HepG2 (cell line): ENCODE measurements at regions not wholly inside any gene's neighbourhood (a gene's known extent, or its start where the extent isn't known, plus 50 kb on each side); places are given as distances from the start of the nearest gene placed in this dataset.

Experiments used
- ATAC-seq: fragments of 200-7000 bp; cut with Tn5 transposase; 3 replicates; pipeline ENCODE4 v1.9.1; 2020; ENCODE audit warnings: mild to moderate bottlenecking, moderate library complexity
- BruUV-seq: library from RNA; stranded (reverse); fragments of 400-500 nt; replicated peaks from 2 replicates; lab custom pipeline; 2021; lab: Mats Ljungman, UMichigan
- CTCF ChIA-PET: fragments of 300-600 bp; formaldehyde crosslinking; extraction: SDS; loops from one replicate; lab custom pipeline; 2021; ENCODE audit warnings: low total read pairs, inconsistent platforms, low intra/inter-chr PET ratio; lab: Yijun Ruan, JAX
- POLR2A ChIA-PET: fragments of 350-600 bp; sonication (Branson Sonifier 250); formaldehyde crosslinking; loops from one replicate; lab custom pipeline; 2020; ENCODE audit warnings: antibody characterized with exemption, inconsistent platforms; lab: Yijun Ruan, JAX
- DNase-seq: peaks from one replicate; pipeline ENCODE4 v3.0.0-alpha.2; 2015; ENCODE audit warnings: low spot score
- FAIRE-seq: peaks from 3 replicates; lab custom pipeline; 2011; peaks lifted over from hg19 to GRCh38; lab: Jason Lieb, UNC
- H2AFZ ChIP-seq: one replicate; pipeline ENCODE4 v1.6.1; 2011; ENCODE audit warnings: low read length, inconsistent platforms
- H3K27ac ChIP-seq: fragments of 300-600 bp; 3 replicates; pipeline ENCODE4 v1.8.0; 2011; ENCODE audit warnings: mixed run types, mild to moderate bottlenecking, mixed read lengths, low read length, inconsistent platforms; ENCODE audit not compliant: insufficient read depth; ENCODE audit errors: extremely low read length
- H3K27me3 ChIP-seq, 2 experiments: fragments of 200-600 bp in 1 of 2; 2 replicates in 1 of 2; 3 replicates in 1 of 2; pipeline versions ENCODE4 v1.6.0 to v1.8.0; 2011; ENCODE audit warnings: low read length in 2 of 2, mild to moderate bottlenecking in 2 of 2, moderate library complexity in 2 of 2, inconsistent platforms in 1 of 2; ENCODE audit not compliant: insufficient read depth in 2 of 2, control insufficient read depth in 1 of 2
- H3K36me3 ChIP-seq, 2 experiments: fragments of 200-600 bp in 1 of 2; replicated peaks in 1 of 2; 2 replicates in 1 of 2; 3 replicates in 1 of 2; pipeline versions ENCODE4 v1.5.1 to v1.8.0; 2011; ENCODE audit warnings: low read length in 2 of 2, inconsistent platforms in 1 of 2; ENCODE audit not compliant: insufficient read depth in 2 of 2, control insufficient read depth in 1 of 2
- H3K4me1 ChIP-seq: 2 replicates; pipeline ENCODE4 v1.5.1; 2012; ENCODE audit warnings: low read length, inconsistent platforms; ENCODE audit not compliant: insufficient read depth
- H3K4me2 ChIP-seq: 2 replicates; pipeline ENCODE4 v1.6.0; 2011; ENCODE audit warnings: low read depth, low read length, inconsistent platforms
- H3K4me3 ChIP-seq, 3 experiments: fragments of 200-600 bp in 1 of 3; sonication (generic), shearing (Covaris generic) in 1 of 3; replicated peaks in 1 of 3; 2 replicates each; pipeline ENCODE4 v1.5.1; 2011 to 2016; ENCODE audit warnings: low read length in 3 of 3, inconsistent platforms in 2 of 3, low read depth in 2 of 3, mild to moderate bottlenecking in 2 of 3, control low read depth in 1 of 3, mixed read lengths in 1 of 3; ENCODE audit not compliant: insufficient read depth in 1 of 3
- H3K79me2 ChIP-seq: one replicate; pipeline ENCODE4 v1.6.1; 2011; ENCODE audit warnings: low read length, inconsistent platforms; ENCODE audit not compliant: insufficient read depth
- H3K9ac ChIP-seq: 2 replicates; pipeline ENCODE4 v1.6.0; 2011; ENCODE audit warnings: mild to moderate bottlenecking, low read depth, low read length, inconsistent platforms; ENCODE audit not compliant: insufficient read depth
- H3K9me3 ChIP-seq: 2 replicates; pipeline ENCODE4 v1.5.1; 2012; ENCODE audit warnings: mild to moderate bottlenecking, low read length
- H4K20me1 ChIP-seq: 2 replicates; pipeline ENCODE4 v1.6.0; 2011; ENCODE audit warnings: inconsistent platforms, mild to moderate bottlenecking, low read length, moderate library complexity; ENCODE audit not compliant: insufficient read depth
- BORCS8-MEF2B ChIP-seq: sonication (generic); formaldehyde crosslinking; IDR thresholded peaks from 2 replicates; pipeline ENCODE4 v1.8.0; 2022; ENCODE audit warnings: mild to moderate bottlenecking, missing genetic modification reagents
- CERS6 ChIP-seq: sonication (generic); formaldehyde crosslinking; IDR thresholded peaks from 2 replicates; pipeline ENCODE4 v1.5.0; 2020; ENCODE audit warnings: missing genetic modification reagents
- DNMT1 ChIP-seq: sonication (generic); formaldehyde crosslinking; IDR thresholded peaks from 2 replicates; pipeline ENCODE4 v1.5.1; 2020; ENCODE audit warnings: mild to moderate bottlenecking, missing genetic modification reagents
- HOXA7 ChIP-seq: sonication (generic); formaldehyde crosslinking; IDR thresholded peaks from 2 replicates; pipeline ENCODE4 v1.8.1; 2022; ENCODE audit warnings: mild to moderate bottlenecking, missing genetic modification reagents, moderate library complexity
- LBX2 ChIP-seq: sonication (generic); formaldehyde crosslinking; IDR thresholded peaks from 2 replicates; pipeline ENCODE4 v1.5.0; 2020; ENCODE audit warnings: missing genetic modification reagents, mild to moderate bottlenecking, borderline replicate concordance
- NFRKB ChIP-seq: fragments of 450-650 bp; IDR thresholded peaks from 2 replicates; pipeline ENCODE4 v1.6.1; 2017
- POLR2G ChIP-seq: fragments of 200-400 bp; formaldehyde crosslinking; IDR thresholded peaks from 2 replicates; pipeline ENCODE4 v1.6.1; 2018; ENCODE audit warnings: mild to moderate bottlenecking, low read depth, low read length, moderate library complexity
- RFXANK ChIP-seq: IDR thresholded peaks from 2 replicates; pipeline ENCODE4 v1.6.1; 2016
- SCMH1 ChIP-seq: sonication (generic); formaldehyde crosslinking; IDR thresholded peaks from 2 replicates; pipeline ENCODE4 v1.9.0; 2021; ENCODE audit warnings: missing genetic modification reagents, mild to moderate bottlenecking, borderline replicate concordance
- SP140L ChIP-seq: sonication (generic); formaldehyde crosslinking; IDR thresholded peaks from 2 replicates; pipeline ENCODE4 v1.4.0; 2020; ENCODE audit warnings: missing genetic modification reagents, borderline replicate concordance
- SSRP1 ChIP-seq: IDR thresholded peaks from 2 replicates; pipeline ENCODE4 v1.6.1; 2016; ENCODE audit warnings: control low read depth
- ZNF124 ChIP-seq: sonication (generic); formaldehyde crosslinking; IDR thresholded peaks from 2 replicates; pipeline ENCODE4 v1.4.0; 2020; ENCODE audit warnings: missing genetic modification reagents
- ZNF512 ChIP-seq: sonication (generic); formaldehyde crosslinking; IDR thresholded peaks from 2 replicates; pipeline ENCODE4 v1.4.0; 2020; ENCODE audit warnings: mild to moderate bottlenecking, missing genetic modification reagents
- ZNF629 ChIP-seq: sonication (generic); formaldehyde crosslinking; conservative IDR thresholded peaks from 2 replicates; pipeline ENCODE4 v1.5.0; 2020; ENCODE audit warnings: missing genetic modification reagents
- ZNF749 ChIP-seq: sonication (generic); formaldehyde crosslinking; IDR thresholded peaks from 2 replicates; pipeline ENCODE4 v1.8.0; 2022; ENCODE audit warnings: mild to moderate bottlenecking, missing genetic modification reagents, moderate library complexity, borderline replicate concordance
- WGBS: methylation state at CpG from one replicate; pipeline ENCODE4 v1.1.6; 2017; ENCODE audit warnings: low lambda C conversion rate; 5-methylcytosine and 5-hydroxymethylcytosine counted together
- in situ Hi-C: cut with HindIII; loops from 2 replicates; pipeline ENCODE4 v1.10.0; 2017; ENCODE audit warnings: low pct_unique_long_range_greater_than_20kb; ENCODE audit not compliant: extremely low pct_ligation_motif_present
- intact Hi-C: fragments of 100-400 bp; cut with micrococcal nuclease; formaldehyde crosslinking; loops from one replicate; pipeline ENCODE4 v1.10.0; 2022; ENCODE audit not compliant: unreplicated experiment

GRCh38 chr5:174522480-174523260 is 201.7 kb upstream of the MSX2 start:
- peaks cover 18% of the 10 kb centered on the region for H3K4me1 ChIP-seq
- no peak overlapping the region for H3K27ac ChIP-seq
- TF ChIP-seq ZNF629 (CRISPR knock-in tag), result peak; percentile 57; the same call in 1 of the 2 replicates
- no peak for TF ChIP-seq SCMH1 (CRISPR knock-in tag)
- intact Hi-C loops, result no loop called here
- H3K4me3 ChIP-seq, result no peak overlapping the region
- no peaks in the 10 kb centered on the region for H3K36me3 ChIP-seq
- DNase-seq, result no peak
- H4K20me1 ChIP-seq, result no peaks in the 10 kb centered on the region
- CTCF ChIA-PET, result no interaction called here
- no peak for FAIRE-seq
- no peaks in the 10 kb centered on the region for H3K9me3 ChIP-seq
- H3K9ac ChIP-seq, result no peak overlapping the region
- H2AFZ ChIP-seq, result no peak overlapping the region
- no peaks in the 10 kb centered on the region for H3K79me2 ChIP-seq
- no peaks in the 10 kb centered on the region for H3K27me3 ChIP-seq
- POLR2A ChIA-PET, result no interaction called here
- H3K4me2 ChIP-seq, result no peak overlapping the region
- BruUV-seq, result no TSS peak
- in situ Hi-C loops, result no loop called here
- ATAC-seq, result no peak
- whole genome bisulfite sequencing, result 7% methylated on average over 2 of the region's 2 CpGs

- ChIA-PET POLR2A (no interaction called here), CTCF (no interaction called here)
- no peaks in the 10 kb centered on the region for H3K27me3 ChIP-seq
- no peak overlapping the region for H3K27ac ChIP-seq
- H3K4me1 ChIP-seq, result peaks cover 18% of the 10 kb centered on the region
- no peak for DNase-seq
- H3K4me3 ChIP-seq, result no peak overlapping the region
- H3K9ac ChIP-seq, result no peak overlapping the region
- intact Hi-C loops (no loop called here), in situ Hi-C loops (no loop called here)
- no peaks in the 10 kb centered on the region for H3K79me2 ChIP-seq
- H2AFZ ChIP-seq, result no peak overlapping the region
- ATAC-seq, result no peak
- BruUV-seq, result no TSS peak
- no peaks in the 10 kb centered on the region for H4K20me1 ChIP-seq
- WGBS, result 17% methylated on average over 6 of the region's 6 CpGs
- no peak for FAIRE-seq
- H3K36me3 ChIP-seq, result no peaks in the 10 kb centered on the region
- H3K4me2 ChIP-seq, result no peak overlapping the region
- H3K9me3 ChIP-seq, result no peaks in the 10 kb centered on the region
- TF ChIP-seq CERS6 (CRISPR knock-in tag) (no peak), ZNF512 (no peak), HOXA7 (CRISPR knock-in tag) (no peak), LBX2 (no peak), RFXANK (CRISPR knock-in tag) (no peak), SP140L (CRISPR knock-in tag) (no peak), ZNF749 (CRISPR knock-in tag) (no peak), BORCS8-MEF2B (CRISPR knock-in tag) (no peak), POLR2G (no peak), NFRKB (no peak), DNMT1 (CRISPR knock-in tag) (no peak), SSRP1 (CRISPR knock-in tag) (no peak), ZNF124 (CRISPR knock-in tag) (no peak)
Observed at GRCh38 chr5:174523311-174524071, 200.9 kb upstream of the MSX2 start.
